Lung (tissue), 11 donors: ENCODE measurements at regions not wholly inside any gene's neighbourhood (a gene's known extent, or its start where the extent isn't known, plus 50 kb on each side); places are given as distances from the start of the nearest gene placed in this dataset.

Experiments used
- ATAC-seq: fragments of 200-7000 bp; cut with Tn5 transposase; one replicate; pipeline ENCODE4 v1.9.1; 2020; ENCODE audit warnings: moderate number of reproducible peaks; ENCODE audit not compliant: insufficient read depth, low FRiP score
- DNase-seq, 3 donors: peaks; one replicate each; pipeline ENCODE4 v3.0.0-alpha.2; 2013 to 2017
- H3K27ac ChIP-seq, 2 donors: one replicate each; pipeline ENCODE4 v1.5.1; 2013; ENCODE audit warnings: mild to moderate bottlenecking in 2 of 2, moderate library complexity in 2 of 2, control low read depth in 1 of 2, inconsistent platforms in 1 of 2, low read depth in 1 of 2, low read length in 1 of 2
- H3K27me3 ChIP-seq, 3 donors: one replicate each; pipeline ENCODE4 v1.5.1; 2013; ENCODE audit warnings: low read length in 2 of 3; ENCODE audit not compliant: control insufficient read depth in 3 of 3, insufficient read depth in 3 of 3
- H3K36me3 ChIP-seq, 4 donors: one replicate each; pipeline ENCODE4 v1.5.1; 2013; ENCODE audit warnings: low read length in 4 of 4, mild to moderate bottlenecking in 1 of 4, moderate library complexity in 1 of 4; ENCODE audit not compliant: control insufficient read depth in 4 of 4, insufficient read depth in 4 of 4
- H3K4me1 ChIP-seq, 5 donors: one replicate each; pipeline ENCODE4 v1.5.1; 2013; ENCODE audit warnings: low read length in 5 of 5, mild to moderate bottlenecking in 2 of 5, moderate library complexity in 1 of 5; ENCODE audit not compliant: control insufficient read depth in 5 of 5, insufficient read depth in 5 of 5
- H3K4me3 ChIP-seq: one replicate; pipeline ENCODE4 v1.5.1; 2013; ENCODE audit warnings: mild to moderate bottlenecking, control low read depth, moderate library complexity
- H3K9ac ChIP-seq, 2 donors: one replicate each; pipeline ENCODE4 v1.5.1; 2013; ENCODE audit warnings: low read length in 2 of 2, control low read depth in 1 of 2; ENCODE audit not compliant: insufficient read depth in 1 of 2
- H3K9me3 ChIP-seq, 4 donors: one replicate each; pipeline ENCODE4 v1.5.1; 2013; ENCODE audit warnings: low read length in 3 of 4, mild to moderate bottlenecking in 1 of 4, moderate library complexity in 1 of 4; ENCODE audit not compliant: control insufficient read depth in 4 of 4, insufficient read depth in 3 of 4
- WGBS, 2 donors: extraction: QIAGEN DNeasy Blood & Tissue Kit; methylation state at CpG; one replicate each; pipeline ENCODE4 v1.1.7; 2013; 5-methylcytosine and 5-hydroxymethylcytosine counted together
- TF ChIP-seq, protein P1 (sequence below): IDR thresholded peaks from 2 replicates; pipeline ENCODE4 v1.5.1; 2012; ENCODE audit warnings: mild to moderate bottlenecking; ENCODE audit errors: control extremely low read depth, extremely low read depth
- donor health status: control.
- donor health status: control.
- donor health status: Bipolar disorder and iron deficiency.
- donor health status: healthy.
- donor health status: DM: yes; HTN: yes; CAD: no.

DNA sequence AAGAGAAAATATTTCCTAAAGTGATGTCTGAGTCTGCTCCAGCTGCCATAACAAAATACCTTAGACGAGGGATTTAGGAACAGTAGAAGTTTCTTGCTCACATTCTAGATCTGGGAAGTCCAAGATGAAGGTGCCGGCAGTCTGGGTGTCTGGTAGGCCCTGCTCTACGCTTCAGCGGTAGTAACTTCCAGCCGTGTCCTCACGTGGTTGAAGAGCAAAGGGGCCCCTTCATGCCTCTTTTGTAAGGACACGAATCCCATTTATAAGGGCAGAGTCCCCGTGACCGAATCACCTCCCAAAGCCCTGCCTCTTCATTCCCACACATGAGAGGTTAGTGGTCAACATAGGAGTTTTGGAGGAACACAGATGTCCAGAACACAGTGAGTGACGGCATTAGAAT, 52.2 kb upstream of the INPP5A start:
- H3K36me3 ChIP-seq, result no peaks in the 10 kb centered on the region
- H3K9me3 ChIP-seq, result no peaks in the 10 kb centered on the region
- 90 to 92% methylated on average over 10 of the region's 10 CpGs for WGBS, 2 donors
- DNase-seq (no peak), ATAC-seq (no peak)
- TF ChIP-seq, protein P1, sequence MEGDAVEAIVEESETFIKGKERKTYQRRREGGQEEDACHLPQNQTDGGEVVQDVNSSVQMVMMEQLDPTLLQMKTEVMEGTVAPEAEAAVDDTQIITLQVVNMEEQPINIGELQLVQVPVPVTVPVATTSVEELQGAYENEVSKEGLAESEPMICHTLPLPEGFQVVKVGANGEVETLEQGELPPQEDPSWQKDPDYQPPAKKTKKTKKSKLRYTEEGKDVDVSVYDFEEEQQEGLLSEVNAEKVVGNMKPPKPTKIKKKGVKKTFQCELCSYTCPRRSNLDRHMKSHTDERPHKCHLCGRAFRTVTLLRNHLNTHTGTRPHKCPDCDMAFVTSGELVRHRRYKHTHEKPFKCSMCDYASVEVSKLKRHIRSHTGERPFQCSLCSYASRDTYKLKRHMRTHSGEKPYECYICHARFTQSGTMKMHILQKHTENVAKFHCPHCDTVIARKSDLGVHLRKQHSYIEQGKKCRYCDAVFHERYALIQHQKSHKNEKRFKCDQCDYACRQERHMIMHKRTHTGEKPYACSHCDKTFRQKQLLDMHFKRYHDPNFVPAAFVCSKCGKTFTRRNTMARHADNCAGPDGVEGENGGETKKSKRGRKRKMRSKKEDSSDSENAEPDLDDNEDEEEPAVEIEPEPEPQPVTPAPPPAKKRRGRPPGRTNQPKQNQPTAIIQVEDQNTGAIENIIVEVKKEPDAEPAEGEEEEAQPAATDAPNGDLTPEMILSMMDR, result no peak
- no peak overlapping the region for H3K9ac ChIP-seq
- no peak overlapping the region for H3K4me3 ChIP-seq
- H3K27ac ChIP-seq, result no peak overlapping the region
- peaks cover 0 to 4% (median 0%) of the 10 kb centered on the region in 5 donors for H3K4me1 ChIP-seq
- no peaks in the 10 kb centered on the region for H3K27me3 ChIP-seq

DNA sequence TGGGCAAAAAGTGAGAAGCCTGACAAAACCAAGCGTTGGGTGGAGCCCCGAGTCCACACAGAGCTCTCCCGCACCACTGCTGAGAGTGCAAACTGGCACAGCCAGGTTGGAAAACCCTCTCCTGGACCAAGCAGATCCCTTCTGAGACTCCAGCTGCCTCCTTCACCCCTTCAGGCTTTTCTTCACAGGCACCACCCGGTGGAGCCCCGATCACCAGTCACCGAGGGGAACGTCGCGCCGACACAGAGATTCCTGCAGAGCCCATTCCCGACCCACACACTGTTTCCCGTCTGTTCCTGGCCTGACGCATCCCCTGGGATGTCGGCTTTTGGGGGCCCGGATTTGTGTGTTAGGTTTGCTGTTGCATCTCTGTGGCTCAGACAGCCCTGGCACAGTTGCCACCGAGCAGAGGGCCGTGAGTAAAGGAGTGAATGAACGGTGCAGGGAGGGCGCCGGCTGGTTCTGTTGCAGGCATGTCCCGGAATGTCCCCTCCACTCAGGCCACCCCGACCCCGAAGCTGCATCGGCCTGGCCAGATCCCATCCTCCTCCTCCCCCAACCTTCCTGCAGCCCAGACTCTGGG, 51.0 kb upstream of the INPP5A start:
- Histone ChIP-seq H3K27me3 (no peaks in the 10 kb centered on the region), H3K27ac (no peak overlapping the region), H3K4me3 (no peak overlapping the region), H3K9me3 (no peaks in the 10 kb centered on the region), H3K4me1 (peaks cover 0 to 4% (median 0%) of the 10 kb centered on the region in 5 donors), H3K9ac (no peak overlapping the region), H3K36me3 (no peaks in the 10 kb centered on the region)
- no peak for ATAC-seq
- TF ChIP-seq, protein P1, result no peak
- DNase-seq, result no peak
- 90 to 93% methylated on average over 21 to 24 of the region's 24 CpGs for WGBS, 2 donors

DNA sequence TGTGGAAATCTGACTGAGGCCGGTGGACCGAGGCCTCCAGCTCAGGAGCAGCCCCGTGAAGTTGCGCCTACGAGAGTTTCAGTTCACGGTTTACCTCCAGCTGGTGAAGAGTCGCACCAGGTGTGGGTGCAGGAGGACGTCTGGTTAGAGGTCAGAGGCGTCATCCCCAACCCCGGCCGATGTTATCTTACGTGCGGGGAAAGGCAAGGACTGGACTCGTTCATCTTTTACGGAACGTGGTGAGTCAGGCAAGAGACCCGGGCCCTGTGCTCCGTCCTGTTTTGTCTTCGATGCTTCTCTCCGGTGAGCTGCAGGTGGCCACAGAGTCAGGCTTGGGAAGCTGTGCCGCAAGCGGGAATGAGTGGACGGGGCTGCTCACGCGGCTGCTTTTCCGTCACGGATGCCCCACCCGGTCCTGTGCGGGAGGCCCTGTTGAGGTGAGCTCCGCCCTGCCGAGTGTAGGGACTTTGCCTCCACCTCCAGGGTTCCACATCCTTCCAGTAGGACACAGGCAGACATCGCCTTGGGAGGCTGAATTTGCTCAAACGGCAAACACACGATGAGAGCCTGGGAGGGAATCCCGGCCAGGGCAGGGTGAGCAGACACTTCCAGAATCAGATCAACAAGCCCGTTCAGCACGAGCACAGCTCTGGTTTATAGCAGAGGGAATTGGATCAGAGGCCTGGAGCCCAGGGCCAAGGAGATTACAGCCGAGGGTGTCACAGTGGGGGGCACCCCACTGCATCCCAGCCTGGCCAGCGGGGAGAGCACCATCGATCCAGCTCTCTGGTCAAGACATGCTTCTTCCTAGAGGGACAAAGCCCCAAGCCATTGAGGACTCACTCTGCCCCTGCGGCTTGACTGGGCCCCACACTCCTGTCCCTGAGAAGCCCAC, 50.1 kb upstream of the INPP5A start:
- Histone ChIP-seq H3K4me1 (peaks cover 0 to 6% (median 5%) of the 10 kb centered on the region in 5 donors), H3K27me3 (no peaks in the 10 kb centered on the region), H3K27ac (no peak overlapping the region), H3K9ac (no peak overlapping the region), H3K4me3 (no peak overlapping the region), H3K36me3 (no peaks in the 10 kb centered on the region), H3K9me3 (no peaks in the 10 kb centered on the region)
- DNase-seq (no peak), ATAC-seq (no peak)
- 91 to 94% methylated on average over 41 of the region's 41 CpGs for WGBS, 2 donors
- TF ChIP-seq, protein P1, result no peak
